Neural progenitor cell (in vitro differentiated cells): ENCODE measurements at regions not wholly inside any gene's neighbourhood (a gene's known extent, or its start where the extent isn't known, plus 50 kb on each side); places are given as distances from the start of the nearest gene placed in this dataset.

Experiments
- DNase-seq: peaks from one replicate; pipeline ENCODE4 v3.0.0-alpha.2; 2016; ENCODE audit warnings: low spot score
- H2AFZ ChIP-seq: fragments of 200-600 bp; sonication (generic); replicated peaks from 2 replicates; pipeline ENCODE4 v1.6.1; 2016; ENCODE audit warnings: antibody characterized with exemption
- H3F3A ChIP-seq: fragments of 200-600 bp; sonication (generic); 2 replicates; pipeline ENCODE4 v1.6.1; 2016; ENCODE audit warnings: antibody characterized with exemption, low read depth
- H3K27ac ChIP-seq: fragments of 200-600 bp; sonication (generic); 2 replicates; pipeline ENCODE4 v1.5.1; 2016; ENCODE audit warnings: mild to moderate bottlenecking
- H3K27me3 ChIP-seq: fragments of 200-600 bp; sonication (generic); 2 replicates; pipeline ENCODE4 v1.6.1; 2016; ENCODE audit warnings: mild to moderate bottlenecking, moderate library complexity
- H3K36me3 ChIP-seq: fragments of 200-600 bp; sonication (generic); 2 replicates; pipeline ENCODE4 v1.5.1; 2016
- H3K4me1 ChIP-seq: fragments of 200-600 bp; sonication (generic); 2 replicates; pipeline ENCODE4 v1.6.1; 2016; ENCODE audit warnings: mixed run types
- H3K4me2 ChIP-seq: fragments of 200-600 bp; sonication (generic); 2 replicates; pipeline ENCODE4 v1.6.1; 2016
- H3K4me3 ChIP-seq: fragments of 200-600 bp; sonication (generic); 2 replicates; pipeline ENCODE4 v1.5.1; 2016
- H3K79me2 ChIP-seq: fragments of 200-600 bp; sonication (generic); 2 replicates; pipeline ENCODE4 v1.6.1; 2016; ENCODE audit warnings: low read depth
- H3K9ac ChIP-seq: fragments of 200-600 bp; sonication (generic); 2 replicates; pipeline ENCODE4 v1.6.1; 2016
- H3K9me3 ChIP-seq: fragments of 200-600 bp; sonication (generic); 2 replicates; pipeline ENCODE4 v1.5.1; 2016; ENCODE audit warnings: low read depth
- H4K20me1 ChIP-seq: fragments of 200-600 bp; sonication (generic); 2 replicates; pipeline ENCODE4 v1.6.1; 2016; ENCODE audit warnings: low read depth
- H3K27ac Mint-ChIP-seq: 3 replicates; pipeline ENCODE4 v1.8.0; 2021; ENCODE audit warnings: mixed read lengths
- H3K27me3 Mint-ChIP-seq: 2 replicates; pipeline ENCODE4 v1.8.0; 2022; ENCODE audit warnings: low read depth, mild to moderate bottlenecking, inconsistent platforms, moderate library complexity, mixed read lengths; ENCODE audit not compliant: insufficient read depth
- H3K36me3 Mint-ChIP-seq: 3 replicates; pipeline ENCODE4 v1.8.0; 2021; ENCODE audit warnings: mixed read lengths
- H3K4me1 Mint-ChIP-seq: 3 replicates; pipeline ENCODE4 v1.8.0; 2021; ENCODE audit warnings: mixed read lengths
- H3K4me3 Mint-ChIP-seq: 3 replicates; pipeline ENCODE4 v1.8.0; 2021; ENCODE audit warnings: mild to moderate bottlenecking, moderate library complexity, mixed read lengths
- H3K9me3 Mint-ChIP-seq: 3 replicates; pipeline ENCODE4 v1.8.0; 2020; ENCODE audit warnings: mixed read lengths
- CTCF ChIP-seq: fragments of 200-600 bp; sonication (generic); IDR thresholded peaks from 2 replicates; pipeline ENCODE4 v1.5.1; 2017; ENCODE audit warnings: antibody characterized with exemption, mild to moderate bottlenecking
- EZH2 ChIP-seq: fragments of 200-600 bp; sonication (generic); IDR thresholded peaks from 2 replicates; pipeline ENCODE4 v1.6.1; 2017; ENCODE audit warnings: antibody characterized with exemption, mild to moderate bottlenecking, moderate library complexity
- EZH2phosphoT487 ChIP-seq: fragments of 200-600 bp; sonication (generic); IDR thresholded peaks from 2 replicates; pipeline ENCODE4 v1.6.1; 2017; ENCODE audit warnings: antibody characterized with exemption

- H2AFZ ChIP-seq = no peak overlapping the region
- no peaks in the 10 kb centered on the region for H4K20me1 ChIP-seq
- no peaks in the 10 kb centered on the region for H3K36me3 ChIP-seq
- no peak overlapping the region for H3K27ac ChIP-seq
- H3K79me2 ChIP-seq = no peaks in the 10 kb centered on the region
- DNase-seq = no peak
- no peak overlapping the region for H3K4me2 ChIP-seq
- no peaks in the 10 kb centered on the region for H3F3A ChIP-seq
- H3K9me3 ChIP-seq = no peaks in the 10 kb centered on the region
- TF ChIP-seq EZH2phosphoT487 (no peak), EZH2 (no peak), CTCF (no peak)
- H3K27me3 ChIP-seq = no peaks in the 10 kb centered on the region
- H3K4me3 ChIP-seq = no peak overlapping the region
- H3K27me3 Mint-ChIP-seq = peaks cover 4% of the 10 kb centered on the region
- H3K4me3 Mint-ChIP-seq = no peak overlapping the region
- H3K4me1 ChIP-seq = no peaks in the 10 kb centered on the region
- peaks cover 4% of the 10 kb centered on the region for H3K4me1 Mint-ChIP-seq
- peaks cover 6% of the 10 kb centered on the region for H3K9me3 Mint-ChIP-seq
- no peak overlapping the region for H3K27ac Mint-ChIP-seq
- no peak overlapping the region for H3K9ac ChIP-seq
- no peaks in the 10 kb centered on the region for H3K36me3 Mint-ChIP-seq
Observed at GRCh38 chr21:36641886-36642285, 57.0 kb upstream of the SIM2 start.

GRCh38 chr21:36642777-36643176, 56.1 kb upstream of the SIM2 start:
- no peaks in the 10 kb centered on the region for H3F3A ChIP-seq
- no peak overlapping the region for H3K9ac ChIP-seq
- H3K4me3 ChIP-seq = no peak overlapping the region
- H3K9me3 Mint-ChIP-seq = no peaks in the 10 kb centered on the region
- H3K4me1 Mint-ChIP-seq = peaks cover 13% of the 10 kb centered on the region
- no peaks in the 10 kb centered on the region for H3K9me3 ChIP-seq
- H3K27me3 ChIP-seq = no peaks in the 10 kb centered on the region
- H3K79me2 ChIP-seq = no peaks in the 10 kb centered on the region
- peaks cover 7% of the 10 kb centered on the region for H3K4me1 ChIP-seq
- no peak overlapping the region for H3K4me2 ChIP-seq
- no peak for DNase-seq
- no peaks in the 10 kb centered on the region for H3K36me3 ChIP-seq
- peaks cover 6% of the 10 kb centered on the region for H3K27me3 Mint-ChIP-seq
- TF ChIP-seq EZH2phosphoT487 (no peak), CTCF (no peak), EZH2 (no peak)
- no peak overlapping the region for H3K27ac Mint-ChIP-seq
- no peaks in the 10 kb centered on the region for H3K36me3 Mint-ChIP-seq
- no peaks in the 10 kb centered on the region for H4K20me1 ChIP-seq
- no peak overlapping the region for H3K4me3 Mint-ChIP-seq
- no peak overlapping the region for H3K27ac ChIP-seq
- H2AFZ ChIP-seq = no peak overlapping the region

- H3K27me3 Mint-ChIP-seq = peaks cover 7% of the 10 kb centered on the region
- Histone ChIP-seq H3K79me2 (no peaks in the 10 kb centered on the region), H3K4me1 (peaks cover 7% of the 10 kb centered on the region), H3K9me3 (no peaks in the 10 kb centered on the region), H3K9ac (no peak overlapping the region), H3F3A (no peaks in the 10 kb centered on the region), H3K27ac (no peak overlapping the region), H2AFZ (no peak overlapping the region), H3K4me3 (no peak overlapping the region), H3K27me3 (no peaks in the 10 kb centered on the region), H4K20me1 (no peaks in the 10 kb centered on the region), H3K36me3 (no peaks in the 10 kb centered on the region), H3K4me2 (no peak overlapping the region)
- no peak for DNase-seq
- H3K36me3 Mint-ChIP-seq = no peaks in the 10 kb centered on the region
- peaks cover 14% of the 10 kb centered on the region for H3K4me1 Mint-ChIP-seq
- no peak overlapping the region for H3K27ac Mint-ChIP-seq
- H3K9me3 Mint-ChIP-seq = no peaks in the 10 kb centered on the region
- no peak overlapping the region for H3K4me3 Mint-ChIP-seq
- TF ChIP-seq EZH2 (no peak), EZH2phosphoT487 (no peak), CTCF (no peak)
Observed at GRCh38 chr21:36643374-36644250, 55.3 kb upstream of the SIM2 start.
